KMS-11 (cell line): ENCODE measurements at regions not wholly inside any gene's neighbourhood (a gene's known extent, or its start where the extent isn't known, plus 50 kb on each side); places are given as distances from the start of the nearest gene placed in this dataset.

ENCODE experiments used
- H2AFZ ChIP-seq: fragments of 200-600 bp; sonication (generic); 2 replicates; pipeline ENCODE4 v1.6.1; 2016; ENCODE audit warnings: antibody characterized with exemption, mixed run types, low read depth
- H3K27ac ChIP-seq: fragments of 200-600 bp; sonication (generic); 2 replicates; pipeline ENCODE4 v1.6.1; 2016; ENCODE audit warnings: mild to moderate bottlenecking, mixed run types
- H3K27me3 ChIP-seq: fragments of 200-600 bp; sonication (generic); 2 replicates; pipeline ENCODE4 v1.6.1; 2017; ENCODE audit warnings: mild to moderate bottlenecking, low read depth, mixed run types, moderate library complexity; ENCODE audit not compliant: insufficient read depth
- H3K36me3 ChIP-seq: fragments of 200-600 bp; sonication (generic); 2 replicates; pipeline ENCODE4 v1.6.1; 2017; ENCODE audit warnings: mild to moderate bottlenecking, mixed run types; ENCODE audit not compliant: insufficient read depth
- H3K4me1 ChIP-seq: fragments of 200-600 bp; sonication (generic); 2 replicates; pipeline ENCODE4 v1.6.1; 2016; ENCODE audit warnings: mild to moderate bottlenecking, low read depth, mixed run types; ENCODE audit not compliant: poor library complexity, severe bottlenecking
- H3K4me2 ChIP-seq: fragments of 200-600 bp; sonication (generic); 2 replicates; pipeline ENCODE4 v1.7.0; 2016; ENCODE audit warnings: mild to moderate bottlenecking, mixed run types
- H3K4me3 ChIP-seq: fragments of 200-600 bp; sonication (generic); IDR thresholded peaks from 2 replicates; pipeline ENCODE4 v1.6.1; 2017; ENCODE audit warnings: low read depth, low read length, mixed read lengths; ENCODE audit not compliant: insufficient read depth
- H3K79me2 ChIP-seq: fragments of 200-600 bp; sonication (generic); 2 replicates; pipeline ENCODE4 v1.6.1; 2016; ENCODE audit warnings: low read depth, mixed run types; ENCODE audit not compliant: insufficient read depth
- H3K9ac ChIP-seq: fragments of 200-600 bp; sonication (generic); 2 replicates; pipeline ENCODE4 v1.6.1; 2016; ENCODE audit warnings: mild to moderate bottlenecking, mixed run types
- H4K20me1 ChIP-seq: fragments of 200-600 bp; sonication (generic); 2 replicates; pipeline ENCODE4 v1.6.1; 2016; ENCODE audit warnings: mild to moderate bottlenecking, mixed run types; ENCODE audit not compliant: insufficient read depth
- TF ChIP-seq, protein P1 (sequence below): fragments of 200-600 bp; sonication (generic); conservative IDR thresholded peaks from 2 replicates; pipeline ENCODE4 v1.6.1; 2017; ENCODE audit warnings: low read depth, mild to moderate bottlenecking, antibody characterized with exemption, low read length, moderate library complexity, mixed read lengths

DNA sequence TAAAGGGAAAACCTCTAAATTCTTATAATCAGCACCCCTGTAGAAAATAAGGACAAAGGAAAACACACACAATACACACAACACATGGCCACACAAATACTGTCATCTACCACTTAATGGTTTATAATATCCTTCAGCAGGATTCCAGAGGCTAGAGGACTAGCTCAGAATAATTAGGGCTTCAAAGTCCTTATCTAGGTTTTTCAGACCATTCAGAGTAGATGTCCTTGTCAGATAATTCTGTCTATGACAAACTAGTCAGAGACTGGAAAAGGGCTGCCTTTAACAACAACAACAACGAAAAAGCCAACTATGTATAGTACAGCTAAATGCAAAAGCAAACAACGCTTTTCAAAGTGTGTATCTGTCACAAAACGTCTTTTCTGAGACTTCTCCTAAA, 456.5 kb upstream of the CNTN5 start:
- Histone ChIP-seq H3K27me3 (no peaks in the 10 kb centered on the region), H3K4me3 (no peak overlapping the region), H3K9ac (no peak overlapping the region), H2AFZ (no peak overlapping the region), H4K20me1 (no peaks in the 10 kb centered on the region), H3K4me1 (no peaks in the 10 kb centered on the region), H3K79me2 (no peaks in the 10 kb centered on the region), H3K4me2 (no peak overlapping the region), H3K36me3 (no peaks in the 10 kb centered on the region), H3K27ac (no peak overlapping the region)
- TF ChIP-seq, protein P1, sequence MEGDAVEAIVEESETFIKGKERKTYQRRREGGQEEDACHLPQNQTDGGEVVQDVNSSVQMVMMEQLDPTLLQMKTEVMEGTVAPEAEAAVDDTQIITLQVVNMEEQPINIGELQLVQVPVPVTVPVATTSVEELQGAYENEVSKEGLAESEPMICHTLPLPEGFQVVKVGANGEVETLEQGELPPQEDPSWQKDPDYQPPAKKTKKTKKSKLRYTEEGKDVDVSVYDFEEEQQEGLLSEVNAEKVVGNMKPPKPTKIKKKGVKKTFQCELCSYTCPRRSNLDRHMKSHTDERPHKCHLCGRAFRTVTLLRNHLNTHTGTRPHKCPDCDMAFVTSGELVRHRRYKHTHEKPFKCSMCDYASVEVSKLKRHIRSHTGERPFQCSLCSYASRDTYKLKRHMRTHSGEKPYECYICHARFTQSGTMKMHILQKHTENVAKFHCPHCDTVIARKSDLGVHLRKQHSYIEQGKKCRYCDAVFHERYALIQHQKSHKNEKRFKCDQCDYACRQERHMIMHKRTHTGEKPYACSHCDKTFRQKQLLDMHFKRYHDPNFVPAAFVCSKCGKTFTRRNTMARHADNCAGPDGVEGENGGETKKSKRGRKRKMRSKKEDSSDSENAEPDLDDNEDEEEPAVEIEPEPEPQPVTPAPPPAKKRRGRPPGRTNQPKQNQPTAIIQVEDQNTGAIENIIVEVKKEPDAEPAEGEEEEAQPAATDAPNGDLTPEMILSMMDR, result no peak

DNA sequence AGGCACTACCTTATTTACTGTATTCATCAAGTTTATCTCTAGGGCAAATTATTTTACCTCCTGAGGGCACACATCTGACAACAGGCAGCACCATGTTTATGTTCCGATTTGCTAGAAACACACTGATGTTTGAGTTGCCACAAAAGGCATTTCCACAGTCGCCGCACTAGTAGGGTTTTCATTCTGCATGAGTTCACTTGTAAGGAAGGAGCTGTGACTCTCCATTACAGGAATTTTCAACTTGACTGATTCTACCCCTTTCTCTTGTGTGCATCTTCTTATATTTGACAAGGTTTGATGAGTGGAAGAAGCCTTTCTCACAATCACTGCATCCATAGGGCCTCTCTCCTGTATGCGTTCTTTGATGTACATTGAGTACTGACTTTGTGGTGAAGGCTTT, 455.9 kb upstream of the CNTN5 start:
- Histone ChIP-seq H4K20me1 (no peaks in the 10 kb centered on the region), H3K9ac (no peak overlapping the region), H3K36me3 (no peaks in the 10 kb centered on the region), H3K4me2 (no peak overlapping the region), H3K79me2 (no peaks in the 10 kb centered on the region), H3K4me3 (no peak overlapping the region), H3K27ac (no peak overlapping the region), H3K27me3 (no peaks in the 10 kb centered on the region), H2AFZ (no peak overlapping the region), H3K4me1 (no peaks in the 10 kb centered on the region)
- TF ChIP-seq, protein P1, result no peak

DNA sequence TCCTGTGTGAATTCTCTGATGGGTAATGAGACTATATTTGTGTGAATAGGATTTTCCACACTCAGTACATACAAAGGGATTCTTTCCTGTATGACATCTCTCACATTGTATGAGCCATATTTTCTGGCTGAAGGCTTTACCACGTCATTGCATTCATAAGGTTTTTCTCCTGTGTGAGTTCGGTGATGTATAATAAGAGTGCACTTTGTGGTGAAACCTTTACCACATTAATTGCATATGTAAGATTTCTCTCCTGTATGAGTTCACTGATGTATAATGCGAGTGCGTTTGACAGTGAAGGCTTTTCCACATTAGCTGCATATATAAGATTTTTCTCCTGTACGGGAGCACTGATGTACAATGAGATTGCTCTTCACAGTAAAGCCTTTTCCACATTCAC, 455.4 kb upstream of the CNTN5 start:
- Histone ChIP-seq H2AFZ (no peak overlapping the region), H4K20me1 (no peaks in the 10 kb centered on the region), H3K27me3 (no peaks in the 10 kb centered on the region), H3K27ac (no peak overlapping the region), H3K36me3 (no peaks in the 10 kb centered on the region), H3K9ac (no peak overlapping the region), H3K4me2 (no peak overlapping the region), H3K4me1 (no peaks in the 10 kb centered on the region), H3K4me3 (no peak overlapping the region), H3K79me2 (no peaks in the 10 kb centered on the region)
- TF ChIP-seq, protein P1, result no peak

DNA sequence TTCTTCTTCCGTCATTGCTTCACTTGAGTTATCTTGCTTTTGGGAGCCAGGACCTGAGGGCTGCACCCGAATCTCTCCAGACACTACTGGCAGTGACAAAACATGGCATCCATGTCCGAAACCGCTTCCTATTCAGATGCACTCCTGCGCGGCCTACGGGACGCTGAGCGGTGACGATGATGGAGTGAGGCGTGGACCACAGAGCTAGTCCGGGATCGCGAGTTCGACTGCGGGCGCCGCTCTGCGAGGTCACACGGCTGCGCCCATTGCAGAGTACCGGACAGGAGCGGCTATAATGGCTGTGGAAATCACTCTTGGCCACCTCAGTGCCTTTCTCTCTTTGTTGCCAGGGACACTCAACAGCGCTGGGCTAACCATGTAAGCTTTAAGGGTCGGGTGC, 453.8 kb upstream of the CNTN5 start:
- TF ChIP-seq, protein P1, result no peak
- H2AFZ ChIP-seq, result no peak overlapping the region
- H3K27ac ChIP-seq, result no peak overlapping the region

More for the DNA sequence above, 453.8 kb upstream of the CNTN5 start:
- H3K79me2 ChIP-seq, result no peaks in the 10 kb centered on the region
- no peaks in the 10 kb centered on the region for H3K4me1 ChIP-seq
- no peaks in the 10 kb centered on the region for H3K36me3 ChIP-seq
- H4K20me1 ChIP-seq, result no peaks in the 10 kb centered on the region
- no peak overlapping the region for H3K4me2 ChIP-seq
- H3K27me3 ChIP-seq, result no peaks in the 10 kb centered on the region
- H3K9ac ChIP-seq, result no peak overlapping the region
- H3K4me3 ChIP-seq, result no peak overlapping the region
